Panc1 (cell line): ENCODE measurements at regions not wholly inside any gene's neighbourhood (a gene's known extent, or its start where the extent isn't known, plus 50 kb on each side); places are given as distances from the start of the nearest gene placed in this dataset.

Experiments used
- ATAC-seq: fragments of 200-7000 bp; cut with Tn5 transposase; 2 replicates; pipeline ENCODE4 v1.9.1; 2020; ENCODE audit warnings: mild to moderate bottlenecking, moderate library complexity
- BruUV-seq: library from RNA; stranded (reverse); fragments of 400-500 nt; replicated peaks from 2 replicates; lab custom pipeline; 2021; lab: Mats Ljungman, UMichigan
- CTCF ChIA-PET: fragments of 300-600 bp; sonication (Branson Sonifier 250); formaldehyde crosslinking; loops from one replicate; lab custom pipeline; 2022; ENCODE audit warnings: antibody characterized with exemption; lab: Charles Lee
- POLR2A ChIA-PET: fragments of 300-600 bp; sonication (Branson Sonifier 250); formaldehyde crosslinking; loops from one replicate; lab custom pipeline; 2022; ENCODE audit warnings: antibody characterized with exemption; lab: Charles Lee
- DNase-seq: peaks from one replicate; pipeline ENCODE4 v3.0.0-alpha.2; 2010; ENCODE audit warnings: low read depth, low spot score
- H3K27ac ChIP-seq: 2 replicates; pipeline ENCODE4 v1.5.1; 2011; ENCODE audit warnings: mild to moderate bottlenecking, low read length, inconsistent platforms
- H3K27me3 ChIP-seq: fragments of 200-500 bp; sonication (Bioruptor generic); 2 replicates; pipeline ENCODE4 v1.6.0; 2014; ENCODE audit warnings: low read length, inconsistent platforms; ENCODE audit not compliant: control insufficient read depth, insufficient read depth
- H3K36me3 ChIP-seq: fragments of 200-500 bp; sonication (Bioruptor generic); 2 replicates; pipeline ENCODE4 v1.5.1; 2014; ENCODE audit warnings: inconsistent platforms, mild to moderate bottlenecking, low read length, moderate library complexity; ENCODE audit not compliant: control insufficient read depth, insufficient read depth
- H3K4me1 ChIP-seq: 2 replicates; pipeline ENCODE4 v1.5.1; 2011; ENCODE audit warnings: inconsistent platforms, mild to moderate bottlenecking, low read length, moderate library complexity; ENCODE audit not compliant: control insufficient read depth, insufficient read depth
- H3K4me3 ChIP-seq, 2 experiments: 2 replicates each; pipeline ENCODE4 v1.5.1; 2011 to 2012; ENCODE audit warnings: low read depth in 2 of 2, low read length in 2 of 2, mild to moderate bottlenecking in 2 of 2, inconsistent platforms in 1 of 2, moderate library complexity in 1 of 2
- H3K9me3 ChIP-seq: fragments of 200-500 bp; sonication (Bioruptor generic); 2 replicates; pipeline ENCODE4 v1.5.1; 2014; ENCODE audit warnings: low read depth, mild to moderate bottlenecking, inconsistent platforms, low read length, moderate library complexity; ENCODE audit not compliant: control insufficient read depth, insufficient read depth
- CTCF ChIP-seq: fragments of 450-650 bp; IDR thresholded peaks from 2 replicates; pipeline ENCODE4 v1.5.1; 2017; ENCODE audit warnings: mild to moderate bottlenecking
- POLR2AphosphoS5 ChIP-seq: IDR thresholded peaks from 2 replicates; pipeline ENCODE4 v1.6.1; 2012; ENCODE audit warnings: mild to moderate bottlenecking, low read depth, low read length, moderate library complexity
- REST ChIP-seq, 2 experiments: IDR thresholded peaks; 2 replicates each; pipeline ENCODE4 v1.6.1; 2011 to 2012; ENCODE audit warnings: low read depth in 2 of 2, control low read depth in 1 of 2, low read length in 1 of 2, mild to moderate bottlenecking in 1 of 2, moderate library complexity in 1 of 2; ENCODE audit not compliant: insufficient read depth in 1 of 2
- SIN3A ChIP-seq: IDR thresholded peaks from 2 replicates; pipeline ENCODE4 v1.6.1; 2012; ENCODE audit warnings: low read depth, mild to moderate bottlenecking, low read length, moderate library complexity, borderline replicate concordance; ENCODE audit not compliant: insufficient read depth
- TCF7L2 ChIP-seq: IDR thresholded peaks from 2 replicates; pipeline ENCODE4 v1.6.1; 2011; ENCODE audit warnings: mild to moderate bottlenecking, low read depth, low read length, inconsistent platforms
- in situ Hi-C: cut with HindIII; loops from 2 replicates; pipeline ENCODE4 v1.10.0; 2016; ENCODE audit warnings: low sequenced_read_pairs, low pct_unique_long_range_greater_than_20kb
- intact Hi-C: fragments of 100-400 bp; cut with micrococcal nuclease; formaldehyde crosslinking; loops from one replicate; pipeline ENCODE4 v1.10.0; 2022; ENCODE audit not compliant: unreplicated experiment

- intact Hi-C loops (no loop called here), in situ Hi-C loops (no loop called here)
- no TSS peak for BruUV-seq
- ATAC-seq (no peak), DNase-seq (no peak)
- no peaks in the 10 kb centered on the region for H3K36me3 ChIP-seq
- CTCF ChIA-PET, result no interaction called here
- peaks cover 3% of the 10 kb centered on the region; the same call in 1 of the 2 replicates for H3K9me3 ChIP-seq
- TF ChIP-seq POLR2AphosphoS5 (no peak), SIN3A (no peak), TCF7L2 (no peak), CTCF (no peak), REST (IDR thresholded peaks at IDR 0.05; ENCODE audit: insufficient read depth in 1 of 2, low read depth in 2 of 2, low read length in 1 of 2) (no peak)
- H3K4me3 ChIP-seq, result no peak overlapping the region
- no peak overlapping the region for H3K27ac ChIP-seq
- POLR2A ChIA-PET, result no interaction called here
- H3K27me3 ChIP-seq, result no peaks in the 10 kb centered on the region
- H3K4me1 ChIP-seq, result no peaks in the 10 kb centered on the region
These were observed 408.1 kb upstream of the CTNND2 start for GRCh38 chr5:12312343-12312742.

DNA sequence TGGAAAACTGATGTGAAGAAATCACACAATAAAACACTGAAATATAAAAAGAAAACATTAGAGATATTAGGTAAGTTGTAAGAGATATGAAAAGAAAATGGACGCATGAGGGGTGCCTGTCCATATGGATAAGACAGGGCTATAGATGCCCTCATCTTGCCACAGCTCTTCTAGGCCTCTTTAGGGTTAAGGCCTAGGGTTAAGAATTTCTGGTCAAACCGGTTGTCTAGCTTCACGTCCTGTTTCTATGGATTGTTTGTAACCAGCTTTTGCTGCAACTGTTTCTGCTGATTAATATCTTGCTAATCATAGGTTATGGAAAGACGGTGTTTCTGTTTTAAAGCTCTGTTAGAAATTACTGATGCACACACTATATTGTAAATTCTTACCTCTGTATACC lies 389.9 kb upstream of the CTNND2 start:
- H3K27me3 ChIP-seq, result no peaks in the 10 kb centered on the region
- DNase-seq (no peak), ATAC-seq (no peak)
- no TSS peak for BruUV-seq
- no peaks in the 10 kb centered on the region for H3K4me1 ChIP-seq
- POLR2A ChIA-PET, result no interaction called here
- peaks cover 17% of the 10 kb centered on the region; the same call in 1 of the 2 replicates for H3K9me3 ChIP-seq
- H3K4me3 ChIP-seq, result no peak overlapping the region
- TF ChIP-seq CTCF (no peak), SIN3A (no peak), REST (IDR thresholded peaks at IDR 0.05; ENCODE audit: insufficient read depth in 1 of 2, low read depth in 2 of 2, low read length in 1 of 2) (no peak), TCF7L2 (no peak), POLR2AphosphoS5 (no peak)
- intact Hi-C loops, result no loop called here
- in situ Hi-C loops, result no loop called here
- no peak overlapping the region for H3K27ac ChIP-seq
- H3K36me3 ChIP-seq, result no peaks in the 10 kb centered on the region
- CTCF ChIA-PET, result no interaction called here
